HepG2 (cell line): ENCODE measurements at regions not wholly inside any gene's neighbourhood (a gene's known extent, or its start where the extent isn't known, plus 50 kb on each side); places are given as distances from the start of the nearest gene placed in this dataset.

ENCODE experiments used
- ATAC-seq: fragments of 200-7000 bp; cut with Tn5 transposase; 3 replicates; pipeline ENCODE4 v1.9.1; 2020; ENCODE audit warnings: mild to moderate bottlenecking, moderate library complexity
- BruUV-seq: library from RNA; stranded (reverse); fragments of 400-500 nt; replicated peaks from 2 replicates; lab custom pipeline; 2021; lab: Mats Ljungman, UMichigan
- CTCF ChIA-PET: fragments of 300-600 bp; formaldehyde crosslinking; extraction: SDS; loops from one replicate; lab custom pipeline; 2021; ENCODE audit warnings: low total read pairs, inconsistent platforms, low intra/inter-chr PET ratio; lab: Yijun Ruan, JAX
- POLR2A ChIA-PET: fragments of 350-600 bp; sonication (Branson Sonifier 250); formaldehyde crosslinking; loops from one replicate; lab custom pipeline; 2020; ENCODE audit warnings: antibody characterized with exemption, inconsistent platforms; lab: Yijun Ruan, JAX
- DNase-seq: peaks from one replicate; pipeline ENCODE4 v3.0.0-alpha.2; 2015; ENCODE audit warnings: low spot score
- FAIRE-seq: peaks from 3 replicates; lab custom pipeline; 2011; peaks lifted over from hg19 to GRCh38; lab: Jason Lieb, UNC
- H2AFZ ChIP-seq: one replicate; pipeline ENCODE4 v1.6.1; 2011; ENCODE audit warnings: low read length, inconsistent platforms
- H3K27ac ChIP-seq: fragments of 300-600 bp; 3 replicates; pipeline ENCODE4 v1.8.0; 2011; ENCODE audit warnings: mixed run types, mild to moderate bottlenecking, mixed read lengths, low read length, inconsistent platforms; ENCODE audit not compliant: insufficient read depth; ENCODE audit errors: extremely low read length
- H3K27me3 ChIP-seq, 2 experiments: fragments of 200-600 bp in 1 of 2; 2 replicates in 1 of 2; 3 replicates in 1 of 2; pipeline versions ENCODE4 v1.6.0 to v1.8.0; 2011; ENCODE audit warnings: low read length in 2 of 2, mild to moderate bottlenecking in 2 of 2, moderate library complexity in 2 of 2, inconsistent platforms in 1 of 2; ENCODE audit not compliant: insufficient read depth in 2 of 2, control insufficient read depth in 1 of 2
- H3K36me3 ChIP-seq, 2 experiments: fragments of 200-600 bp in 1 of 2; replicated peaks in 1 of 2; 2 replicates in 1 of 2; 3 replicates in 1 of 2; pipeline versions ENCODE4 v1.5.1 to v1.8.0; 2011; ENCODE audit warnings: low read length in 2 of 2, inconsistent platforms in 1 of 2; ENCODE audit not compliant: insufficient read depth in 2 of 2, control insufficient read depth in 1 of 2
- H3K4me1 ChIP-seq: 2 replicates; pipeline ENCODE4 v1.5.1; 2012; ENCODE audit warnings: low read length, inconsistent platforms; ENCODE audit not compliant: insufficient read depth
- H3K4me2 ChIP-seq: 2 replicates; pipeline ENCODE4 v1.6.0; 2011; ENCODE audit warnings: low read depth, low read length, inconsistent platforms
- H3K4me3 ChIP-seq, 3 experiments: fragments of 200-600 bp in 1 of 3; sonication (generic), shearing (Covaris generic) in 1 of 3; replicated peaks in 1 of 3; 2 replicates each; pipeline ENCODE4 v1.5.1; 2011 to 2016; ENCODE audit warnings: low read length in 3 of 3, inconsistent platforms in 2 of 3, low read depth in 2 of 3, mild to moderate bottlenecking in 2 of 3, control low read depth in 1 of 3, mixed read lengths in 1 of 3; ENCODE audit not compliant: insufficient read depth in 1 of 3
- H3K79me2 ChIP-seq: one replicate; pipeline ENCODE4 v1.6.1; 2011; ENCODE audit warnings: low read length, inconsistent platforms; ENCODE audit not compliant: insufficient read depth
- H3K9ac ChIP-seq: 2 replicates; pipeline ENCODE4 v1.6.0; 2011; ENCODE audit warnings: mild to moderate bottlenecking, low read depth, low read length, inconsistent platforms; ENCODE audit not compliant: insufficient read depth
- H3K9me3 ChIP-seq: 2 replicates; pipeline ENCODE4 v1.5.1; 2012; ENCODE audit warnings: mild to moderate bottlenecking, low read length
- H4K20me1 ChIP-seq: 2 replicates; pipeline ENCODE4 v1.6.0; 2011; ENCODE audit warnings: inconsistent platforms, mild to moderate bottlenecking, low read length, moderate library complexity; ENCODE audit not compliant: insufficient read depth
- ATAD3A ChIP-seq: sonication (generic); formaldehyde crosslinking; IDR thresholded peaks from 2 replicates; pipeline ENCODE4 v1.4.0; 2020; ENCODE audit warnings: missing genetic modification reagents
- CEBPB ChIP-seq: IDR thresholded peaks from 2 replicates; pipeline ENCODE4 v1.6.1; 2011; ENCODE audit warnings: low read depth, low read length, improper control_type of control experiment, borderline replicate concordance
- GATA4 ChIP-seq: sonication (generic); IDR thresholded peaks from 2 replicates; pipeline ENCODE4 v1.6.1; 2016; ENCODE audit warnings: antibody characterized with exemption, low read depth, borderline replicate concordance
- KLF13 ChIP-seq: sonication (generic); formaldehyde crosslinking; IDR thresholded peaks from 2 replicates; pipeline ENCODE4 v1.4.0; 2020; ENCODE audit warnings: mild to moderate bottlenecking, missing genetic modification reagents
- MAFF ChIP-seq: IDR thresholded peaks from 2 replicates; pipeline ENCODE4 v1.6.1; 2011; ENCODE audit warnings: low read depth, low read length, improper control_type of control experiment
- MAFK ChIP-seq, 2 experiments: IDR thresholded peaks in 1 of 2; conservative IDR thresholded peaks in 1 of 2; 2 replicates each; pipeline ENCODE4 v1.6.1; 2011; ENCODE audit warnings: improper control_type of control experiment in 2 of 2, low read length in 2 of 2
- NCOA5 ChIP-seq: sonication (generic); formaldehyde crosslinking; IDR thresholded peaks from 2 replicates; pipeline ENCODE4 v1.4.0; 2020; ENCODE audit warnings: missing genetic modification reagents
- ZBTB20 ChIP-seq: sonication (generic); formaldehyde crosslinking; IDR thresholded peaks from 2 replicates; pipeline ENCODE4 v1.8.1; 2023; ENCODE audit warnings: missing genetic modification reagents, low read depth, mild to moderate bottlenecking, borderline replicate concordance
- whole genome bisulfite sequencing: methylation state at CpG from one replicate; pipeline ENCODE4 v1.1.6; 2017; ENCODE audit warnings: low lambda C conversion rate; 5-methylcytosine and 5-hydroxymethylcytosine counted together
- in situ Hi-C: cut with HindIII; loops from 2 replicates; pipeline ENCODE4 v1.10.0; 2017; ENCODE audit warnings: low pct_unique_long_range_greater_than_20kb; ENCODE audit not compliant: extremely low pct_ligation_motif_present
- intact Hi-C: fragments of 100-400 bp; cut with micrococcal nuclease; formaldehyde crosslinking; loops from one replicate; pipeline ENCODE4 v1.10.0; 2022; ENCODE audit not compliant: unreplicated experiment
- TF ChIP-seq, protein P1 (sequence below): sonication (generic); formaldehyde crosslinking; IDR thresholded peaks from 2 replicates; pipeline ENCODE4 v1.5.0; 2020; ENCODE audit warnings: mild to moderate bottlenecking, low read depth, missing genetic modification reagents, borderline replicate concordance
- TF ChIP-seq, protein P2 (sequence below), 2 experiments: fragments of 450-650 bp in 1 of 2; sonication (generic) in 1 of 2; formaldehyde crosslinking in 1 of 2; IDR thresholded peaks; 2 replicates each; pipeline versions ENCODE4 v1.6.1 to v1.8.0; 2016 to 2022; ENCODE audit warnings: antibody characterized with exemption in 1 of 2, mild to moderate bottlenecking in 1 of 2, missing genetic modification reagents in 1 of 2

DNA sequence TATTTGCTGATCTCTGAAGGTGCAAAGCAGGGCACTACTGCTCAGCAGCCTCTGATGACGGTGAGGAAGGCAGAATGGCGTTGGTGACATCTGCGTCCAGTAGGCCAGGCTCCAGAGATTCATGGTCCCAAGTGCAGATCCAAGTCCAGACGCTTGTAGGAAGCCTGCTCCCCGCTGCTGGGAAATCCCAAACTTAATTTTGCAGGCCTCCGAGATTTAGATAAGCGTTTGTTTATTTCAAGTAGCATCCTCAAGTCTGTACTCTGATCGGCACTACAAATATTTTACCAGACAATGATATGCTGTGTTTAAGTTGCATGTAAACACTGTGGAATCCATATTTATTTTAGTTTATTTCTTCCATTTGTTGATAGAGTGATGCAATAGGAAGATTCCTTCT, 244.9 kb upstream of the KLF6 start (continued):
- TF ChIP-seq, protein P1, sequence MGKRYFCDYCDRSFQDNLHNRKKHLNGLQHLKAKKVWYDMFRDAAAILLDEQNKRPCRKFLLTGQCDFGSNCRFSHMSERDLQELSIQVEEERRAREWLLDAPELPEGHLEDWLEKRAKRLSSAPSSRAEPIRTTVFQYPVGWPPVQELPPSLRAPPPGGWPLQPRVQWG = no peak
- no peak for TF ChIP-seq NCOA5 (CRISPR knock-in tag)

GRCh38 chr10:4028854-4029583, 244.0 kb upstream of the KLF6 start:
- no TSS peak for BruUV-seq
- peak; percentile 74 to 82 for TF ChIP-seq MAFK (conservative IDR thresholded peaks at IDR 0.05 in 1 of 2, IDR thresholded peaks at IDR 0.05 in 1 of 2; ENCODE audit: low read length in 2 of 2)
- TF ChIP-seq ATAD3A (CRISPR knock-in tag) = no peak
- TF ChIP-seq MAFF = peak; percentile 78
- TF ChIP-seq, protein P2, sequence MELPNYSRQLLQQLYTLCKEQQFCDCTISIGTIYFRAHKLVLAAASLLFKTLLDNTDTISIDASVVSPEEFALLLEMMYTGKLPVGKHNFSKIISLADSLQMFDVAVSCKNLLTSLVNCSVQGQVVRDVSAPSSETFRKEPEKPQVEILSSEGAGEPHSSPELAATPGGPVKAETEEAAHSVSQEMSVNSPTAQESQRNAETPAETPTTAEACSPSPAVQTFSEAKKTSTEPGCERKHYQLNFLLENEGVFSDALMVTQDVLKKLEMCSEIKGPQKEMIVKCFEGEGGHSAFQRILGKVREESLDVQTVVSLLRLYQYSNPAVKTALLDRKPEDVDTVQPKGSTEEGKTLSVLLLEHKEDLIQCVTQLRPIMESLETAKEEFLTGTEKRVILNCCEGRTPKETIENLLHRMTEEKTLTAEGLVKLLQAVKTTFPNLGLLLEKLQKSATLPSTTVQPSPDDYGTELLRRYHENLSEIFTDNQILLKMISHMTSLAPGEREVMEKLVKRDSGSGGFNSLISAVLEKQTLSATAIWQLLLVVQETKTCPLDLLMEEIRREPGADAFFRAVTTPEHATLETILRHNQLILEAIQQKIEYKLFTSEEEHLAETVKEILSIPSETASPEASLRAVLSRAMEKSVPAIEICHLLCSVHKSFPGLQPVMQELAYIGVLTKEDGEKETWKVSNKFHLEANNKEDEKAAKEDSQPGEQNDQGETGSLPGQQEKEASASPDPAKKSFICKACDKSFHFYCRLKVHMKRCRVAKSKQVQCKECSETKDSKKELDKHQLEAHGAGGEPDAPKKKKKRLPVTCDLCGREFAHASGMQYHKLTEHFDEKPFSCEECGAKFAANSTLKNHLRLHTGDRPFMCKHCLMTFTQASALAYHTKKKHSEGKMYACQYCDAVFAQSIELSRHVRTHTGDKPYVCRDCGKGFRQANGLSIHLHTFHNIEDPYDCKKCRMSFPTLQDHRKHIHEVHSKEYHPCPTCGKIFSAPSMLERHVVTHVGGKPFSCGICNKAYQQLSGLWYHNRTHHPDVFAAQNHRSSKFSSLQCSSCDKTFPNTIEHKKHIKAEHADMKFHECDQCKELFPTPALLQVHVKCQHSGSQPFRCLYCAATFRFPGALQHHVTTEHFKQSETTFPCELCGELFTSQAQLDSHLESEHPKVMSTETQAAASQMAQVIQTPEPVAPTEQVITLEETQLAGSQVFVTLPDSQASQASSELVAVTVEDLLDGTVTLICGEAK (IDR thresholded peaks at IDR 0.05) = no peak
- TF ChIP-seq, protein P2 (CRISPR knock-in tag; IDR thresholded peaks at IDR 0.05) = no peak
- TF ChIP-seq KLF13 (CRISPR knock-in tag) = no peak
- TF ChIP-seq ZBTB20 (CRISPR knock-in tag) = no peak
- peak; percentile 31; the same call in 1 of the 2 replicates for TF ChIP-seq CEBPB
- TF ChIP-seq GATA4 = no peak
- H3K27me3 ChIP-seq = peaks cover 3 to 40% of the 10 kb centered on the region in 2 experiments; a peak in 3 of 5 replicates
- in situ Hi-C loops (no loop called here), intact Hi-C loops (no loop called here)
- no peaks in the 10 kb centered on the region for H3K9me3 ChIP-seq
- no peaks in the 10 kb centered on the region for H3K4me1 ChIP-seq
- FAIRE-seq (no peak), ATAC-seq (no peak), DNase-seq (no peak)
- H3K27ac ChIP-seq = no peak overlapping the region
- H4K20me1 ChIP-seq = no peaks in the 10 kb centered on the region
- POLR2A ChIA-PET = no interaction called here
- H2AFZ ChIP-seq = no peak overlapping the region
- H3K36me3 ChIP-seq = no peaks in the 10 kb centered on the region
- no peak overlapping the region for H3K9ac ChIP-seq
- 7% methylated on average over 6 of the region's 6 CpGs for WGBS
- no peaks in the 10 kb centered on the region for H3K79me2 ChIP-seq
- H3K4me3 ChIP-seq = no peak overlapping the region
- no peak overlapping the region for H3K4me2 ChIP-seq
- CTCF ChIA-PET = no interaction called here
